ENCODE measurements at regions not wholly inside any gene's neighbourhood (a gene's known extent, or its start where the extent isn't known, plus 50 kb on each side); places are given as distances from the start of the nearest gene placed in this dataset.

- TF ChIP-seq CTCF (IDR thresholded peaks at IDR 0.05): no peak
- no peak for TF ChIP-seq POLR2A (IDR thresholded peaks at IDR 0.05)
Observed at GRCh38 chr13:103941506-103942140, 875.4 kb upstream of the SLC10A2 start.

All from right lobe of liver (tissue), 4 donors.